SKM-1 treated with dmso at 0.1 percent for 144 hours (cell line): ENCODE measurements at regions not wholly inside any gene's neighbourhood (a gene's known extent, or its start where the extent isn't known, plus 50 kb on each side); places are given as distances from the start of the nearest gene placed in this dataset.

Experiments
- DNase-seq: peaks from one replicate; lab custom pipeline; 2025; ENCODE audit not compliant: unreplicated experiment; lab: John Stamatoyannopoulos, UW

- DNase-seq = no peak
Observed at GRCh38 chr11:97832451-97832850, 1188.3 kb upstream of the CNTN5 start.

- DNase-seq = no peak
Observed at GRCh38 chr11:97833412-97833811, 1187.3 kb upstream of the CNTN5 start.

GRCh38 chr11:97844016-97844415, 1176.7 kb upstream of the CNTN5 start:
- no peak for DNase-seq

- no peak for DNase-seq
Observed at GRCh38 chr11:97847730-97848129, 1173.0 kb upstream of the CNTN5 start.

GRCh38 chr11:97850701-97851100, 1170.0 kb upstream of the CNTN5 start:
- no peak for DNase-seq

GRCh38 chr11:97854357-97854756, 1166.4 kb upstream of the CNTN5 start:
- DNase-seq = no peak

GRCh38 chr11:97854877-97855276, 1165.9 kb upstream of the CNTN5 start:
- no peak for DNase-seq

GRCh38 chr11:97856666-97857065, 1164.1 kb upstream of the CNTN5 start:
- no peak for DNase-seq

GRCh38 chr11:97860237-97860636, 1160.5 kb upstream of the CNTN5 start:
- no peak for DNase-seq

- no peak for DNase-seq
Observed at GRCh38 chr11:97862021-97862420, 1158.7 kb upstream of the CNTN5 start.

- no peak for DNase-seq
Observed at GRCh38 chr11:97865424-97866012, 1155.2 kb upstream of the CNTN5 start.

- no peak for DNase-seq
Observed at GRCh38 chr11:97871816-97872215, 1148.9 kb upstream of the CNTN5 start.

GRCh38 chr11:97880209-97880608, 1140.5 kb upstream of the CNTN5 start:
- no peak for DNase-seq

GRCh38 chr11:97883086-97883485, 1137.7 kb upstream of the CNTN5 start:
- no peak for DNase-seq

GRCh38 chr11:97888641-97889040, 1132.1 kb upstream of the CNTN5 start:
- DNase-seq = no peak

- no peak for DNase-seq
Observed at GRCh38 chr11:97890466-97890865, 1130.3 kb upstream of the CNTN5 start.

GRCh38 chr11:97893612-97894011, 1127.1 kb upstream of the CNTN5 start:
- no peak for DNase-seq

- DNase-seq = no peak
Observed at GRCh38 chr11:97894978-97895377, 1125.8 kb upstream of the CNTN5 start.

GRCh38 chr11:97895572-97895971, 1125.2 kb upstream of the CNTN5 start:
- no peak for DNase-seq

GRCh38 chr11:97902828-97903227, 1117.9 kb upstream of the CNTN5 start:
- no peak for DNase-seq

- no peak for DNase-seq
Observed at GRCh38 chr11:97905101-97905500, 1115.6 kb upstream of the CNTN5 start.

GRCh38 chr11:97905671-97906070, 1115.1 kb upstream of the CNTN5 start:
- DNase-seq = no peak

GRCh38 chr11:97908354-97908753, 1112.4 kb upstream of the CNTN5 start:
- DNase-seq = no peak
